ENCODE measurements at regions not wholly inside any gene's neighbourhood (a gene's known extent, or its start where the extent isn't known, plus 50 kb on each side); places are given as distances from the start of the nearest gene placed in this dataset.

DNA sequence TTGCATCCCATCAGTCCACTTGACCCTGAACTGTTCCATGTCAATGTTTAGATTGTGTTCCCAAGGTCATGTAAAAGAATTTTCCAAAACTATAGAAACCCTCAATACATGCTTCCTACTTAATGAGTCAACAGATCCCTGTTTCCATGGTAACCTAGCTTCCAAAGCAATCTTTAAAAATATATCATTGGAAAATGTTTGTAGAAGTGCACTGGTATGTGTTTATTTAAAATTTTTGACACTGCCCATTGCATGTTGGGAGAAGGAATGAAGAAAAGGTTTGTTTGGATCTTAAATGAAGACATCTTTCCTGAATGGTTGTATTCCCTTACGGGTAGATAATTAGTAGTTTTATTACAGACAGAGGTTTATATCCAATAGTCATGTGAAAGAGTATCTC is 345.3 kb downstream of the GABRG1 start:
- no peak for DNase-seq (ENCODE audit: low read depth in 2 of 2)

- DNase-seq (ENCODE audit: low read depth in 2 of 2), result no peak
Observed at GRCh38 chr4:45776146-45776545, 347.7 kb downstream of the GABRG1 start.

DNA sequence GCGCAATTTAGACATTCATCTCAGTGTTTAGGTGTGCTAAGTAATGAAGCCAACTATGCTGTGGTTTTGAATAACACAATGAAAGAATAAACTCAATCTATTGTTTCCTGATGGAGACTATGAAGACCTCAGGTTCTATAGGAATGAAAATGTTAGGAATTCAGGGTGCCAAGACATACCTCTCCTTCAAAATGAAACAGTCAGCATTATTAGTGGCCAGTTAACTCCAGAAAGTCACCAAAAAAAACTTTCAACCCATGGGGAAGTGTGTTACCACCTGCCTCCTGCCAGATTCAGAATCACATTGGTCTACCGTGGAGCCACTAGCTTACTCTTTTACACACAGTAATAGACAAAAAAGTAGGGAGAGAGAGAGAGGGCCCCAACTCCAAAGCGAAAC is 352.9 kb downstream of the GABRG1 start:
- DNase-seq (ENCODE audit: low read depth in 2 of 2), result no peak

GRCh38 chr4:45765521-45765920 is 358.3 kb downstream of the GABRG1 start:
- DNase-seq (ENCODE audit: low read depth in 2 of 2), result no peak

DNA sequence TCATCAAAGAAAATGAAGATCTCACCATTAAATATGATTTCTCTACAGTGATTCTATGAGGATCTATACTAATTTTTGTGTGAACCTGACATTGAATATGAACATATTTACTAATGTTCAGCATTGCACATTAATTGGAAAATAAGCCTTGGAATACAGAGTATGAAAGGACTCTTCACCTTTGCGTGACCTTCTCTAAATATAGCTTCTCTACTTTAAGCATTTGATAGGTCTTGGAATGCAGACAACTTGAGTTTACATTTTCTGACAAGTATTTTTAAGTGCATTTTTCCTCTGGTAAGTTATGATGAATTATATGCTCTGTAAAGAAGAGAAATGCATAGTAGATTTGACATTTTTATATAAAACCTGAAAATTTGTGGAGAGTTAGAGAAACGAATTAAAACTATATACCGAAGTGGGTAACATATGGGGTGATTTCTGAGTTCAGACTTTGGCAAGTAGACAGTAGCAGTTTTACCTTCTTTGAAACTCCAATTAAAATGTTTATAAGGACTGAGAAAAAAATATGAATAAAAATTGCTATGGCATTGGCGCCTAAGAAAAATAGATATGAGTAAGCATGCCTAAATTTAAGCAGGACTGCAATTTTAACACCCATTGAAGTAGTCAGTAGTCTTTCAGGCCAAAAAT is 371.9 kb downstream of the GABRG1 start:
- no peak for DNase-seq (ENCODE audit: low read depth in 2 of 2)

DNA sequence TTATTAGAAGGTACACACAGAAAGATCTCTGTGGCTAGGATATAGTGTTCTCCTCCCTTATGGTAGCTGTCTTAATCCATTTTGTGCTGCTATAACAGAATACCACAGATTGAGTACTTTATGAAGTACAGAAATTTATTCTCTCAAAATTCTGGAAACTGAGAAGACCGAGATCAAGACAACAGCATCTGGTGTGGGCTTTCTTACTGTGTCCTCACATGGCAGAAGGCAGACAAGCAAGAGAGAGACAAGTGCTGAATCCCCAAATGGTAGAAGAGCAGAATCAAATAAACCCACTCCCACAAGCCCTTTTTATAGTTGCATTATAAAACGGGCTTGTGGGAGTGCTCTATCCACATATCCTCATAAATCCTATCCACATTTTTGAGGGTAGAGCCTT is 373.1 kb downstream of the GABRG1 start:
- DNase-seq (ENCODE audit: low read depth in 2 of 2), result no peak

DNA sequence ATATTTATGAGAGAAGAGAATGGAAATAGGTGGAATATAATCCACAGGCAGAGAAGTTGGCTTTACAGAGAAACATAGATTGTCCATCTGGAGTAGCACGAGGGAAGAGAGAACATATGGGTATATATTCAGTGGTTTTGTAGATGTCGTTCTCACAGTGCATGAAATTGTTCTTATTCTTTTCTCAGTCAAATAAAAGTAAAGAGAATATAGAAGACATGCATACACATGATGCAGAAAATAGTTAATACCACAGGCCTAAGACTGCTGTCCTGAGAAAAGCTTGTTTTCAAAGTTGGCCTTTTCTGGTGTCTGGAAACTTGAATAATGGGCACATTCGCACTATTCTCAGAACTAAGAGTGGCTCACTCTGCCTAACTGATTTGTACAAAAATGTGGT is 378.1 kb downstream of the GABRG1 start:
- DNase-seq (ENCODE audit: low read depth in 2 of 2), result no peak

DNA sequence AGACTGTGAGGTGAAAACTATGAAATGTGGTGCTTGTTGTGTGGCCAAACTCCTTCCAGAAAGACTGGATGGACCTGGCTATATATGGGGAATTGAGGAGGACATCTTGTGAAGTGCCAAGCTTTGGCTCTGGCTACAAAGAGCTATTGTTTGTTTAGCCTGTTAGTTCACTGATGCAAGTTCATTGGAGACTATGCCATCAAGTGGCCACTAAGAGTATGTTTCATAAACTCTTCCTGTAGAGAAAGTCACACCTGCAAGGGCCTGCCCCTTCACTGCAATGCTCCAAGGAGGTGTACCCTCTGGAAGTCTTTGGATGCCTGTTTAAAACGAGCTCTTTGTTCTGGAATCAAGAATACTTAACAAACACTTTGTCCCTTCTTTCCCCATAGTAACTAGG is 382.0 kb downstream of the GABRG1 start:
- no peak for DNase-seq (ENCODE audit: low read depth in 2 of 2)

DNA sequence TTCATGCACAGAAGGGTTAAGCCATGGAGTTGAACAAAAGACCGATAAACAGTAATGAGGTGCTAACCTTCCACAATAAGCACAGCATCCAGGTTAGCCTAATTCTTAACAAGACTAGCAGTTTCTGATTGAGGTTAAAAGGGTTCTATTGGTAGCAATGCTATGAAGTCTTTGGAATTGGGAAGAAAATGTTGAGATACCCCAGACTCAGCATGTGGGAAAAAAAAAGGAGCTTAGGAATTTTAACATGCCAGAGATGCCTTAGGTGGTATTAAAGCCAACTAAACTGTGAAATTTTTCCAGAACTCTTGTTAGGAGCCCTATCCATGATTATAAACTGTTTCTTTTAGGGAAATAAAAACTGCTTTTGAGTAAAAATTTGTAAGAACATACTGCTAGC is 391.7 kb downstream of the GABRG1 start:
- DNase-seq (ENCODE audit: low read depth in 2 of 2), result no peak

GRCh38 chr4:45716093-45716492 is 407.8 kb downstream of the GABRG1 start:
- DNase-seq (ENCODE audit: low read depth in 2 of 2), result no peak

GRCh38 chr4:45713996-45714395 is 409.9 kb downstream of the GABRG1 start:
- no peak for DNase-seq (ENCODE audit: low read depth in 2 of 2)

GRCh38 chr4:45701621-45702020 is 422.2 kb downstream of the GABRG1 start:
- no peak for DNase-seq (ENCODE audit: low read depth in 2 of 2)

DNA sequence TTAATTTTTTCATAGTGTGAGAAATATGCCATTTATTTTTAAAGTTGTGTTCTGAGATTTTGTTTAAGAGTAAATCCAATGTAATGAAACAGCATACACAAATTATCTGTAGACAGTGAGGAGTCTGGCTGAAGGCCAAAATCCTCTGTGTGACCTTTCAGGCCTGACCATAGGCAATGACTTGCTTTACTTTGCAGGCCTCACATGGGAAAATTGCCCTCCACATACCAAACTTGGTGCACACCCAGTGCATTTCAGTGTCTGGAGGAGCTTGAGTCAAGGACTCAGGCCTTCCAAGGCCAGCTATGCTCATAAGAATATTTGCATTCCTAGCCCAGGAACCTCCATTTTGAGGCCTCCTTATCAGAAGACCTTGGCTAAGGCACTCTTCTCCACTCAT is 430.1 kb downstream of the GABRG1 start:
- no peak for DNase-seq (ENCODE audit: low read depth in 2 of 2)

DNA sequence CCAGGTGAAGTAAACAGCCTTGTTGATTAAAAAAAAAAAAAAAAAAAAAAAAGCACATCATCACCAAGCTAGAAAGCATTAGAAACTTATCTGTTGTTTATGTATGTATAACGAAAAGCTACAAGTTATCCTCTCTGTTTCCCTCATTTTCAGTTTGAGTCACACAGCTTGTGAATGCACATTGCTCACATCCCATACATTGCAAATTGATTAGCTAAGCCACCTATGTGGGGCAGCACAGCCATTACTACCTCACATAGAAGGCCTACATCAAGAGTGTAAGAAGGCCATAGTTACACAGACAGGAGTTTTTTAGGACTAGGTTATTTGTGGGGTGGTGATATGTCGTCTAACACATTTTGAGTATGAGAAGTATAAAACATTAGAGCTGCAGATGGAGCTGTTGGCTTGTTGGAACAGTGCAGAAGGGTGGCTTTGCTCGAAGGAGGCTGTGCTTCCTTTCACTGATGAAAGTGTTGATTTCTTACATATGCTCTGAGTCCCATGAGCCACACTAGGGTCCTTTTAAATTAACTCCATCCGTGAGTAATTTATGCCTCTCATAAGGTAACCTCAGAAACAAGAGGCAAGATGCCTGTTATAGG is 431.6 kb downstream of the GABRG1 start:
- DNase-seq (ENCODE audit: low read depth in 2 of 2), result no peak

DNA sequence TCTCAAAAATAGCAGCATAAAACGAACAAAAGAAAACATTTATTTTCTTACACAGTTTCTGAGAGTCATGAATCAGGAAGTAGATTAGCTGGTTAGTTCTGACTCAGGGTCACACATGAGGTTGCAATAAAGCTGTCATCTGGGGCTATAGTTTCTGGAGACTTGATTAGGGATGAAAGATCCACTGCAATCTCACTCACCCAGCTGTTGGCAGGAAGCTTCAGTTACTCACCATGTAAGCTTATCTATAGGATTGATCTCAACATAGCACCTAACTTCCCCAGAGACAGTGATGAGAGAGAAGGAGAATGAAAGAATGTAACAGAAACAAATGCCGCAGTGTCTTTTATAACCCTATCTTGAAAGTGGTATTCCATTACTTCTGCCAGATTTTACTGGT is 435.5 kb downstream of the GABRG1 start:
- no peak for DNase-seq (ENCODE audit: low read depth in 2 of 2)

GRCh38 chr4:45679411-45679810 is 444.4 kb downstream of the GABRG1 start:
- no peak for DNase-seq (ENCODE audit: low read depth in 2 of 2)

DNA sequence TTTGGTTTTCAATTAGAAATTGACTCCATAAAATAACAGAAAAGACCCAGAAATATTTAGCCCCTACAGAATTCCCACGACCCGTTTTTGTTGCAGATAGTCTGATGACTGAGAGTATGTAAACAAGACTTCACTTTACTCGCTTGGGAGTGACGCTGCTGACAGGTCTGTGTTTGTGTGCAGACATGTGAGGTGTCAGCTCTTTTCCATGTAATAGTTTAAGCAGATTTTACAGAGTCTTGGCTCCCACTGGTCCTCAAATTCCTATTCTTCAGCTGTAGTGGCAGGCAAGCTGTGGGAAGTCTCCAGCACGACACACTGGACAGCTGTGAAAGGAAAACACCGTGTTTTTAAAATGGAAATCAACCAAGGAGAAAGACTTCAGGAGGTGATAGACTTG is 455.7 kb downstream of the GABRG1 start:
- no peak for DNase-seq (ENCODE audit: low read depth in 2 of 2)

DNA sequence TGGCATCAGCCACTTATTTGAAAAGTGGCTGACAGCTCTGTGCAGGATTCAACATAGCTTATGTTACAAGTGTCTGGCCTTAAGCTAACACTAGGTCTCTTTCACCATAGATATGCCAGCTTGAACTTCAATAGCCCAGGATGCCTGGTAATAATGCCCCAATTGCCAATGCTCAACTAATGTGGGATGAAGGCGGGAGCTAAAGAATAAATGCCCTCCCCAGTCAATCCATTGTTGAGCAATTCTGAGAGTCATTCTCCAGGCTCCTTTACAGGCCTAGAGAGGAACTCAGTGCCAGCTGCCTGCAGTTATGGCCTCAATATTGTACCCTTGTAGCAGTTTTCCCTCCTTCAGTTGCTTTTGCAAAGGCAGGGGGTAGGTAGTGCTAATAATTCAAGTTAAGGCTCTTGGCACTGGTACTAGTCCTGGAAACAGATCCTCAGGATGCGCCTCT is 460.2 kb downstream of the GABRG1 start:
- no peak for DNase-seq (ENCODE audit: low read depth in 2 of 2)

DNA sequence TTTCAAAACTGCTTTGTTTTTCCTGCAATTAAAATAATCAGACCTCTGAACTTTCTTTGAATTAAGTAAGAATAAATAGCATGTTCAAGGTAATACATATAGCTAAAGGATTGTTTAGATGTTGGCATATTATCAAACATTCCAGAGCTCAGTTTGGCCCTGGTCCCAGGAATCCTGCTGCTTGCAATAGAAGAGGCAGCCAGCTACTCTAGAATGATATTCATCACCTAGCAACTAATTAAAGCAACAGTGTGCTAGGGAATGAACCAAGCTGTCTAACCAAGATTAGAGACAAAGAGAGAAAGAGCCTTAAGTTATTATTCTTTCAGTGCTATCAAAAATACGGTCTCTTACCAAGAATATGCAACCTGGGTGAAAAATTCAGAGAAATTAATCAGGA is 460.9 kb downstream of the GABRG1 start:
- DNase-seq (ENCODE audit: low read depth in 2 of 2), result peak in 1 of 2 donors; percentile 11

- DNase-seq (ENCODE audit: low read depth in 2 of 2), result no peak
Observed at GRCh38 chr4:45661893-45662292, 462.0 kb downstream of the GABRG1 start.

DNA sequence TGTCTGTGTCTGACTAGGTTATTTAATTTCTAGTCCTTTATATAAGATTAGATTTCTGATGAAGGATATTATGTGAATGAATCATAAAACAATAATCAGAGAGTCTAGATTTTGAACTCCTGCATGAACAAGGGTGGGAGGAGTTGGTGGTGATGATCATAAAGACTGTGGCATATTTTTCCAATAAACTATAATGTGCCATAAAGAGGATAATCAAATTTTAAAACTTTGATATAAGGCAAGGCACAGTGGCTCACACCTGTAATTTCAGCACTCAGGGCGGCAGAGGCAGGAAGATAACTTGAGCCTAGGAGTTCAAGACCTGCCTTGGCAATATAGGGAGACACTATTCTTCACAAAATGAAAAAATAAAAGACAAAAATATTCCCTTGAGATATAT is 473.3 kb downstream of the GABRG1 start:
- DNase-seq (ENCODE audit: low read depth in 2 of 2), result no peak

DNA sequence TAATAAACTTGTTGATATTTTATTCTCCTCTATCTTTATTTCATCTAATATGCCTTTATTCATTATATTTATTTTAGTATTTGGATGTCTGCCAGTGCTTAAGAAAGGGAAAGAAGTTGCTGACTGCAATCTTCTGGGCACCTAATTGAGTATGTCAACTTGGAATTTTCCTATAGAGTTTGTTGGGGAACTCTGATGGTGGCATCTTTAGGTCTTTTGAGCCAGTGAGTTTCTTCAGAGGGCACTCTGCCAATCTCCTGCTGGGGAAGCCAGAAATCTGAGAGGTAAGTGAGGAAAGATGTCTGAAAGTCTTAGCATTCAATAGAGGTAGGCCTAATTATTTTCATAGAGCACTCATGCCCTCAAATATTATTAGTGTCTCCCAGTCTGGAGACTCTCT is 475.0 kb downstream of the GABRG1 start:
- DNase-seq (ENCODE audit: low read depth in 2 of 2), result no peak

GRCh38 chr4:45647823-45648222 is 476.0 kb downstream of the GABRG1 start:
- no peak for DNase-seq (ENCODE audit: low read depth in 2 of 2)
